ENCODE measurements at regions not wholly inside any gene's neighbourhood (a gene's known extent, or its start where the extent isn't known, plus 50 kb on each side); places are given as distances from the start of the nearest gene placed in this dataset.

- TF ChIP-seq, protein P1, sequence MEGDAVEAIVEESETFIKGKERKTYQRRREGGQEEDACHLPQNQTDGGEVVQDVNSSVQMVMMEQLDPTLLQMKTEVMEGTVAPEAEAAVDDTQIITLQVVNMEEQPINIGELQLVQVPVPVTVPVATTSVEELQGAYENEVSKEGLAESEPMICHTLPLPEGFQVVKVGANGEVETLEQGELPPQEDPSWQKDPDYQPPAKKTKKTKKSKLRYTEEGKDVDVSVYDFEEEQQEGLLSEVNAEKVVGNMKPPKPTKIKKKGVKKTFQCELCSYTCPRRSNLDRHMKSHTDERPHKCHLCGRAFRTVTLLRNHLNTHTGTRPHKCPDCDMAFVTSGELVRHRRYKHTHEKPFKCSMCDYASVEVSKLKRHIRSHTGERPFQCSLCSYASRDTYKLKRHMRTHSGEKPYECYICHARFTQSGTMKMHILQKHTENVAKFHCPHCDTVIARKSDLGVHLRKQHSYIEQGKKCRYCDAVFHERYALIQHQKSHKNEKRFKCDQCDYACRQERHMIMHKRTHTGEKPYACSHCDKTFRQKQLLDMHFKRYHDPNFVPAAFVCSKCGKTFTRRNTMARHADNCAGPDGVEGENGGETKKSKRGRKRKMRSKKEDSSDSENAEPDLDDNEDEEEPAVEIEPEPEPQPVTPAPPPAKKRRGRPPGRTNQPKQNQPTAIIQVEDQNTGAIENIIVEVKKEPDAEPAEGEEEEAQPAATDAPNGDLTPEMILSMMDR (IDR thresholded peaks at IDR 0.05), result no peak
- TF ChIP-seq POLR2A (IDR thresholded peaks at IDR 0.05), result no peak
Observed at GRCh38 chr6:102402635-102403329, 1009.3 kb downstream of the GRIK2 start.
